ENCODE measurements at regions not wholly inside any gene's neighbourhood (a gene's known extent, or its start where the extent isn't known, plus 50 kb on each side); places are given as distances from the start of the nearest gene placed in this dataset.

DNA sequence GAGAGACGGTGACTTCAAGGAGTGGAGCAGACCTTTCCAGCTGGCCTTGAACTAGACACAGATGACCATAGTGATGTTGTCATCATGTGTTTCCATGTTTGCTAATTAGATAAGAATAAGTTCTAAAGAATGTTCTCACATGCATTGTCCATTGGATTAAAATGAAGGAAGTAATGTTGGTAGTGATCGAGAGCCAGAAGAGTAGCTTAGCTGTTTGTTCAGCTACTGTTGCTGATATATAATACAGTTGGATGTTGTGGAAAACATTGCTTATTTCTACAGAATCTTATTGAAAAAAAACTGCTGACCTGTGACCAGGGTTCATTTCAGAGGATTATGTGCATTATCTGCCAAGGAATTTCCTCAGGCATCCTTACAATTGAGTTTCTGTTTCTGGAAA lies 249.1 kb upstream of the POGK start:
- intact Hi-C loops (cut with micrococcal nuclease; ENCODE audit: unreplicated experiment): no loop called here
- no peaks in the 10 kb centered on the region for H3K36me3 ChIP-seq (ENCODE audit: low read depth)
- no peak overlapping the region for H3K4me2 ChIP-seq
- CTCF ChIA-PET: no interaction called here
- no peak overlapping the region for H3K4me3 ChIP-seq
- no peaks in the 10 kb centered on the region for H3K27me3 ChIP-seq (ENCODE audit: insufficient read depth, low read depth)
- POLR2A ChIA-PET (ENCODE audit: unreplicated experiment): no interaction called here
- H2AFZ ChIP-seq: no peak overlapping the region
- H3K79me2 ChIP-seq (ENCODE audit: low read depth): no peaks in the 10 kb centered on the region
- H3K4me1 ChIP-seq (replicated peaks; ENCODE audit: insufficient read depth): peaks cover 1% of the 10 kb centered on the region
- no peaks in the 10 kb centered on the region for H3F3A ChIP-seq (ENCODE audit: insufficient read depth, low read depth)
- BruUV-seq (replicated peaks): no TSS peak
- H4K20me1 ChIP-seq (ENCODE audit: insufficient read depth): no peaks in the 10 kb centered on the region
- no peak overlapping the region for H3K27ac ChIP-seq
- TF ChIP-seq CTCF (conservative IDR thresholded peaks at IDR 0.05) (no peak), EZH2 (IDR thresholded peaks at IDR 0.05; ENCODE audit: low read depth) (no peak)
- no peak for DNase-seq
- H3K9me2 ChIP-seq (ENCODE audit: insufficient read depth): no peaks in the 10 kb centered on the region
- H3K9me3 ChIP-seq (ENCODE audit: insufficient read depth, low read depth): no peaks in the 10 kb centered on the region

DNA sequence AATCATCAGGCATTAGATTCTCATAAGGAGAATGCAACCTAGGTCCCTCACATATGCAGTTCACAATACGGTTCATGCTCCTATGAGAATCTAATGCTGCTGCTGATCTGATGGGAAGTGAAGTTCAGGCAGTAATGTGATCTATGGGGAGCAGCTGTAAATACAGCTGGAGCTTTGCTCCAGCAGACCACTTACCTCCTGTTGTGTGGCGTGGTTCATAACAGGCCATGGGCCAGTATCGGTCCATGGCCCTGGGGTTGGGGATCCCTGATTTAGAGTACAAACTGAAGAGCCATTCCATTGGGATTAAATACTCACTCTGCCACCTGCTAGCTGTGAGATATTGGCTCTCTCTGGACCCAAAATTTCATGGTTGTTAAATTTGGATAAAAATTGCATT lies 244.6 kb upstream of the POGK start:
- no peaks in the 10 kb centered on the region for H4K20me1 ChIP-seq (ENCODE audit: insufficient read depth)
- H2AFZ ChIP-seq: no peak overlapping the region
- H3K4me2 ChIP-seq: no peak overlapping the region
- CTCF ChIA-PET: no interaction called here
- H3K27me3 ChIP-seq (ENCODE audit: insufficient read depth, low read depth): no peaks in the 10 kb centered on the region
- TF ChIP-seq CTCF (conservative IDR thresholded peaks at IDR 0.05): no peak
- no peak for TF ChIP-seq EZH2 (IDR thresholded peaks at IDR 0.05; ENCODE audit: low read depth)
- peaks cover 5% of the 10 kb centered on the region; the same call in 1 of the 2 replicates for H3K9me3 ChIP-seq (ENCODE audit: insufficient read depth, low read depth)
- POLR2A ChIA-PET (ENCODE audit: unreplicated experiment): no interaction called here
- no peak overlapping the region for H3K4me3 ChIP-seq
- no peaks in the 10 kb centered on the region for H3K79me2 ChIP-seq (ENCODE audit: low read depth)
- no peaks in the 10 kb centered on the region for H3K9me2 ChIP-seq (ENCODE audit: insufficient read depth)
- H3K36me3 ChIP-seq (ENCODE audit: low read depth): no peaks in the 10 kb centered on the region
- H3K4me1 ChIP-seq (replicated peaks; ENCODE audit: insufficient read depth): peaks cover 9% of the 10 kb centered on the region
- no peak for DNase-seq
- no peak overlapping the region for H3K27ac ChIP-seq
- BruUV-seq (replicated peaks): no TSS peak
- no peaks in the 10 kb centered on the region; the same call in 1 of the 2 replicates for H3F3A ChIP-seq (ENCODE audit: insufficient read depth, low read depth)
- intact Hi-C loops (cut with micrococcal nuclease; ENCODE audit: unreplicated experiment): no loop called here

DNA sequence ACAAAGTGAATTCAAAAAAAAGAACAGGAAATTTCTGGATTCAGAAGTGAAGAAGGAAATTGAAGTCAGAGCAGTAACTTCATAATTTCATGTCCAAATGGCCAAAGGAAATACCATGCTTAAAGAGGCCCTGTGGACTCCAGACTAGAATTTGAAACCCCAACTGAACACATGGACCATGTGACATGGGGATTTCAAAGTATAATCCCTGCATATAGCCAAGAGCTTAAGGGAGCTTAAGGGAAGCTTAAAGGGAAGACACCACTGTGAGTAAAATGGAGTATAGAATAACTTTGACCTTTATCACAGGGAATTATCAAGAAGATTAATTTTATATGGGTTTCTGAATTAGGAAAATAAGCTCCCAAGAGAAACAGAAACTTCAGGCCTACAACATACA lies 241.8 kb upstream of the POGK start:
- no peaks in the 10 kb centered on the region for H3K36me3 ChIP-seq (ENCODE audit: low read depth)
- no peaks in the 10 kb centered on the region for H3K79me2 ChIP-seq (ENCODE audit: low read depth)
- no TSS peak for BruUV-seq (replicated peaks)
- no peak overlapping the region for H3K4me2 ChIP-seq
- no peaks in the 10 kb centered on the region for H4K20me1 ChIP-seq (ENCODE audit: insufficient read depth)
- intact Hi-C loops (cut with micrococcal nuclease; ENCODE audit: unreplicated experiment): no loop called here
- H3F3A ChIP-seq (ENCODE audit: insufficient read depth, low read depth): peaks cover 7% of the 10 kb centered on the region
- no peak overlapping the region for H3K4me3 ChIP-seq
- POLR2A ChIA-PET (ENCODE audit: unreplicated experiment): no interaction called here
- no peak for DNase-seq
- TF ChIP-seq CTCF (conservative IDR thresholded peaks at IDR 0.05) (no peak), EZH2 (IDR thresholded peaks at IDR 0.05; ENCODE audit: low read depth) (no peak)
- peaks cover 5% of the 10 kb centered on the region; the same call in 1 of the 2 replicates for H3K9me3 ChIP-seq (ENCODE audit: insufficient read depth, low read depth)
- CTCF ChIA-PET: no interaction called here
- peaks cover 23% of the 10 kb centered on the region for H3K4me1 ChIP-seq (replicated peaks; ENCODE audit: insufficient read depth)
- no peaks in the 10 kb centered on the region for H3K27me3 ChIP-seq (ENCODE audit: insufficient read depth, low read depth)
- H3K9me2 ChIP-seq (ENCODE audit: insufficient read depth): no peaks in the 10 kb centered on the region
- H3K27ac ChIP-seq: no peak overlapping the region
- no peak overlapping the region for H2AFZ ChIP-seq
